GM12875 (cell line): ENCODE measurements at regions not wholly inside any gene's neighbourhood (a gene's known extent, or its start where the extent isn't known, plus 50 kb on each side); places are given as distances from the start of the nearest gene placed in this dataset.
"Not testable (repeated sequence)": the region's sequence is repeated elsewhere in the genome, so short reads cannot be mapped to it uniquely, and the experiment has no call there.

Experiments
- H3K4me3 ChIP-seq: one replicate; pipeline ENCODE4 v1.5.1; 2011; ENCODE audit warnings: low read depth, low read length, control low read depth

- not testable (repeated sequence) for H3K4me3 ChIP-seq
Observed at GRCh38 chr2:111310395-111310794, 189.7 kb downstream of the BCL2L11 start.

- H3K4me3 ChIP-seq = not testable (repeated sequence)
Observed at GRCh38 chr2:111311568-111311967, 190.9 kb downstream of the BCL2L11 start.

GRCh38 chr2:111312897-111313607 lies 192.3 kb downstream of the BCL2L11 start:
- not testable (repeated sequence) for H3K4me3 ChIP-seq

- not testable (repeated sequence) for H3K4me3 ChIP-seq
Observed at GRCh38 chr2:111313711-111314110, 193.0 kb downstream of the BCL2L11 start.

- not testable (repeated sequence) for H3K4me3 ChIP-seq
Observed at GRCh38 chr2:111315188-111315917, 194.6 kb downstream of the BCL2L11 start.

GRCh38 chr2:111316221-111316741 lies 195.6 kb downstream of the BCL2L11 start:
- not testable (repeated sequence) for H3K4me3 ChIP-seq

- H3K4me3 ChIP-seq = not testable (repeated sequence)
Observed at GRCh38 chr2:111316881-111317549, 196.3 kb downstream of the BCL2L11 start.

GRCh38 chr2:111319552-111319951 lies 198.8 kb downstream of the BCL2L11 start:
- H3K4me3 ChIP-seq = not testable (repeated sequence)

- H3K4me3 ChIP-seq = not testable (repeated sequence)
Observed at GRCh38 chr2:111320264-111320663, 199.6 kb downstream of the BCL2L11 start.

- H3K4me3 ChIP-seq = not testable (repeated sequence)
Observed at GRCh38 chr2:111320965-111321364, 200.3 kb downstream of the BCL2L11 start.

- not testable (repeated sequence) for H3K4me3 ChIP-seq
Observed at GRCh38 chr2:111323384-111323783, 202.7 kb downstream of the BCL2L11 start.

GRCh38 chr2:111327726-111328125 lies 207.0 kb downstream of the BCL2L11 start:
- not testable (repeated sequence) for H3K4me3 ChIP-seq

GRCh38 chr2:111329309-111329708 lies 208.6 kb downstream of the BCL2L11 start:
- H3K4me3 ChIP-seq = not testable (repeated sequence)

GRCh38 chr2:111331099-111331724 lies 210.5 kb downstream of the BCL2L11 start:
- H3K4me3 ChIP-seq = not testable (repeated sequence)

GRCh38 chr2:111335220-111335907 lies 214.7 kb downstream of the BCL2L11 start:
- H3K4me3 ChIP-seq = not testable (repeated sequence)

- H3K4me3 ChIP-seq = not testable (repeated sequence)
Observed at GRCh38 chr2:111338474-111338873, 217.8 kb downstream of the BCL2L11 start.

- not testable (repeated sequence) for H3K4me3 ChIP-seq
Observed at GRCh38 chr2:111339476-111339875, 218.8 kb downstream of the BCL2L11 start.

- H3K4me3 ChIP-seq = not testable (repeated sequence)
Observed at GRCh38 chr2:111344590-111344989, 223.9 kb downstream of the BCL2L11 start.

GRCh38 chr2:111345439-111345838 lies 224.7 kb downstream of the BCL2L11 start:
- H3K4me3 ChIP-seq = not testable (repeated sequence)
